ENCODE measurements at regions not wholly inside any gene's neighbourhood (a gene's known extent, or its start where the extent isn't known, plus 50 kb on each side); places are given as distances from the start of the nearest gene placed in this dataset.
"Not testable (repeated sequence)": the region's sequence is repeated elsewhere in the genome, so short reads cannot be mapped to it uniquely, and the experiment has no call there.

- DNase-seq (ENCODE audit: low read depth) = no peak
Observed at GRCh38 chr2:62330959-62331358, 135.0 kb downstream of the B3GNT2 start.

DNA sequence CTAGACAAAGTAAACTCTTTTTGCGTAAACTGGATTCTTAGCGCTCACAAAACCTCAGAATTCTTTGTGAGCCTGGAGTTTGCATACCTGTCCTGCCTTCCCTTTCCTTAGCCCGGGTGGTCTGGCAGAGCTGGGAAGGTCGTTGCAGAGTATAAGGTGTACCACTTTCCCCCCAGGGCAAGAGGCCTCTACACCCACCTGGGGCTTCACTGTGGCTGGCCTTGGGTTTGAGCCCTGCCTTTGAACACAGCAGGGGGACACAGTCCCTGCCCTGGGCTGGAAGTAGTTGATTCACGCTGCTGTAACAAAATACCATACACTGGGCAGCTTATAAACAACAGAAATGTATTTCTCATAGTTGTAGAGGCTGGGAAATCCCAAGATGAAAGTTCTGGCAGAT is 133.9 kb downstream of the B3GNT2 start:
- DNase-seq (ENCODE audit: low read depth) = no peak

DNA sequence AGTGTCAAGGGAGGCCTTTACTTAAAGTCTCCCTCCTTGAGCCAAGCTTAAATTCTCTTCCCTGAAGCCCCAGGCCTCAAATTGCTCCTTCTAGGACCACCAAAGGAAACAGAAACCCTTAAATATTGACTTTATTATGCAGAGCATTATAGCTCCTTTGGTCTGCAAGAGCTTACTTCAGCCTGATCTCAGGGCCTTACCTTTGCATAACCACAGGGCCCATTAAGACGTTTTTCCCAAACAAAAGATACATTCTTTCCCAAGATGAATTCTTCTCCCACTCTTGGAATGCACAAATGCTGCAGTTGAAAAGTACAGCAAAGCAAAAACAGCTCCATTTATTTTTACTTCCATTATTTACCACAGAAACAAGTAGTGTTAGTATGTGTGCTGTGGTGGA is 130.8 kb downstream of the B3GNT2 start:
- DNase-seq (ENCODE audit: low read depth) = no peak

DNA sequence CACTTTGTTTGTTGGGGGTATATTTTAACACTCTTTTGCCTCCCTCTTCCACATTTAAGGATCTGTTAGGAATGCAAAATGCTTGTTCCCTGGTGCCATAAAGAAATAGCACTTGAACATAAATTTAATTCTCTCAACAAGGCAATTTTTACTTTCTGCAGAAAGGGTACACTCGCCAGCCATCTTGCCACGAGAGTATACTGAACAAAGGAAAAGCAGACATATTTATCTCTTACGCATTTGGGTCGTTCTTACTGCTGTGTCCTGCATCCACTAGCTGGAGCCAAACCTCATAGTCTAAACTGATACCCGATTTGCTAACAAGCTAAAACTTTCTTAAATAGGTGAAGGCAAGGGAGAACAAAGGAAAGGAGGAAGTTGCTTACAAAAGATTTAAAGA is 129.5 kb downstream of the B3GNT2 start:
- no peak for DNase-seq (ENCODE audit: low read depth)

DNA sequence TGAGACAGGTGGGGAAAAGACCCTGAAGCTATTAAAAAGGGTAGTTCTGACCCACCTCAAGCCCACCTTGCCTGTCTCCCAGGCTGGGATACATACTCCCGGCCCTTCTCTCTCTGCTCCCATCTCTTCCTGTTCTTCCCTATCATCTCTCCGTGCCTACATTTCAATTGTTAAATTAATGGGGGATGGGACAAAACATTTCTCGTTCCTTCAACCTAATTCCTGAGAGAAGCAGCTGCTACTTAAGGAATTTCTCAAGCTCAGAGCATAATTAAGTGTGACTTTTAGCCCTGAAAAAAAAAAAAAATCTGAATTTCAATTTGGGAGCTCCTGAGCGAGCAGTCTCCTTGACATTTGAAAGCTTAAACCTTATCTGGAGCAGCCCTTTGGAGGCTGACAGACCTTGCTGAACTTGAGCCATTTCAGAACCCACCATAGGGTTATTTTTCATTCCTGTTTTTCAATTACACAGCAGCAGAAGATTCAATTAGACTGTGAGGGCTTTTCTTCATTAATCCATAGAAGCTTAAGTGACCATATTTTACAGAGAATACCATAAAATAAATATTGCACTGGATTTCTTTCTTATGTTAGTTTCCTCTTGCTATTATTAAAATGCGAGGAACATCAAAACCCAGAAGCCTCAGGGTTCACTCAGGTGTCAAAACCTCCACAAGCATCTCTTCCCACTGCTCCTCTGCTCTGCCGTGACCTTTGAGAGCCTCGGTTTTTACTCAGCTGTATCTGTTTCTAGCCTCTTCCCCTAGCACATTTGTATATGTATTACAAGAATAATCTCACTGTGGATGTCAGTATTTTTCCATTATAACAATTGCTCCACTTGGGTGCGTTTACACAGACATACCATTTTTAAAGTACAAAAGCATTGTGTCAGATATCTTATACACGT is 125.7 kb downstream of the B3GNT2 start:
- DNase-seq (ENCODE audit: low read depth) = no peak

- no peak for DNase-seq (ENCODE audit: low read depth)
Observed at GRCh38 chr2:62320657-62321357, 124.9 kb downstream of the B3GNT2 start.

GRCh38 chr2:62320137-62320536 is 124.2 kb downstream of the B3GNT2 start:
- DNase-seq (ENCODE audit: low read depth) = not testable (repeated sequence)

DNA sequence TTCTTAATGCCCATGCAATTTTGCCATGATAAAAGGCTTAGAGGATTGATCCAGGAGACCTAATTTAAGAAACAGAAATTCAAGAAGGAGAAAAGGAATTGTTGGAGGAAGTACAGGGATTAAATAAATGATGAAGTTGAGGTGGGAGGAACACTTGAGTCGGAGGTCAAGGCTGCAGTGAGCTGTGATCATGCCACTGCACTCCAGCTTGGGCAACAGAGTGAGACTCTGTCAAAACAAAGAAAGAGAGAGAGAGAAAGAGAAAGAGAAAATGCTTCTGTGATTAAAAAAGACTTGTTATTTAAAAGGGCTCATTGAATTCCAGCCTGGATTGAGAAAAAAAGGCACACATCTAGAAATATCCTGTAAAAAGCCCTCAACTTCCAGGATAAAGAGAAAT is 123.2 kb downstream of the B3GNT2 start:
- no peak for DNase-seq (ENCODE audit: low read depth)

- DNase-seq (ENCODE audit: low read depth) = no peak
Observed at GRCh38 chr2:62315476-62315875, 119.6 kb downstream of the B3GNT2 start.

GRCh38 chr2:62314291-62314690 is 118.4 kb downstream of the B3GNT2 start:
- no peak for DNase-seq (ENCODE audit: low read depth)

DNA sequence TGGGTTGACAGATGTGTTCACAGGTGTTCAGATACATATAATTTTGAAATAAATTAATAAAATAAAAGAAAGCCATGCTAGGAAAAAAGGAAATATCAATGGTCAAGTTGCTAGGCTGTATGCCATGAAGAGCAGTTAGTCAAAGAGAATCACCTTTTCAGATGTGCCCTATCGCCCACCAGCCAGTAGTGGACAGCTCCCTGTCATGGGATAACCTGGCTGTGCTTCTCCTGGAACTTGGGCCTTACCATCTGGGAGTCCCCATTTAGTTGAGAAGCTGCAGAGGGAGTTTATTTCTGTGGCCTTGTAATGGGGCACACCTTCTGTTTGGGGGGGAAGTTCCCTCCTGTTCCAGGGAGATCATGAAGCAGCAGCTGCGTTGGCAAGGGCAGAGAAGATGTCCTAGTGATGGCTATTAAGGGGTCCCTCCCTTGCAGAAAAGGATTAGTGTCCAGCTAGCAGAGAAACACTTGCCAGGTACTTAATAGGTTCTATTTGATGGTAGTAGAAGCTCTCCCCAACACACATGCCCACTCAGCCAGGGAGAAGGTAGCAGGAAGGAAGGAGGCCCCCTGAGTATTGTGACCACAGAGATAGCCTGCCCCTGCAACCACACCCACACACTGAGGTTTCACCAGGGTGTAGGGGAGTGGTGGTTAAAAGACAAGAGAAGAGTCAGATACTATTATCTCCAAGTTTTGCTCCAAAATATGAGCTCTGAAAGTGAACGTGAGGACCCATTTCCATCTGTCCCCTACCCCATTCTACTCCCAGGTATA is 117.7 kb downstream of the B3GNT2 start:
- no peak for DNase-seq (ENCODE audit: low read depth)

GRCh38 chr2:62309465-62310091 is 113.7 kb downstream of the B3GNT2 start:
- no peak for DNase-seq (ENCODE audit: low read depth)

GRCh38 chr2:62309081-62309464 is 113.2 kb downstream of the B3GNT2 start:
- DNase-seq (ENCODE audit: low read depth) = no peak

GRCh38 chr2:62307469-62308389 is 111.8 kb downstream of the B3GNT2 start:
- DNase-seq (ENCODE audit: low read depth) = no peak

DNA sequence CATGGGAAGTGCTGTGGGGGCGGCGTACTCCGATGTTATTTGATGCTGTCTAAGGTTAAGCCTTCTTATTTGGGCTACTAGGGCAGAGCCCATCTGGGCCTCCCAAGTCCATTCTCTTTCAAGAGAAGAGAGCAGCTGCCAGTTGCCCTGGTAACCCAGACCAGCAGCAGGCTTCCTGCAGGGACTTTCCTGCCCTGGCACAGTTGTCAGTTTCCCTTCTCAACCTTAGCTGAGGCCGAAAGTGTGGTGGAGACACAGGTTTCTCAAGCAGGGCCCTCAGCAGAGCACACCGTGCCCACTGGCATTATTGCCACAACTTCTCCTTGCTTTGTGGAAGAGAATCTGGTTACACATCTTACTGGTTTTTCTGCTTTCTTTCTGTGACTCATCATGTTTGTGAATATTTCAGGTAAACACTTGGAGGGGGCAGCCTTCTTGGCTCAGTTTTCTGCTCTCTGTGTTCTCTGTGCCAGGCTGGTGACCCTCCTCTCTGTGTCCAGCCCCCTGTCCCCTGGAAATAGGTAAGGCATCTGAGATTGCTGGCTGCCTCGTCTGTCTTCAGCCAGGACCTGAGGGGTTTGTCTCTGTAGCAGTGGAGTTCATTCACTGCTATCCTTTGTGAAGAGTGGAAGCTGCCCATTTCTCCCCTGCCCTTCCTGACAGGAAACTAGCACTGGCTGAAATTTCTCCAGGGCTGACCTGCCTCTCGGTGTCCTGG is 111.0 kb downstream of the B3GNT2 start:
- DNase-seq (ENCODE audit: low read depth) = no peak

GRCh38 chr2:62305421-62306176 is 109.7 kb downstream of the B3GNT2 start:
- DNase-seq (ENCODE audit: low read depth) = no peak

GRCh38 chr2:62304429-62305417 is 108.8 kb downstream of the B3GNT2 start:
- peak; percentile 88 for DNase-seq (ENCODE audit: low read depth)

DNA sequence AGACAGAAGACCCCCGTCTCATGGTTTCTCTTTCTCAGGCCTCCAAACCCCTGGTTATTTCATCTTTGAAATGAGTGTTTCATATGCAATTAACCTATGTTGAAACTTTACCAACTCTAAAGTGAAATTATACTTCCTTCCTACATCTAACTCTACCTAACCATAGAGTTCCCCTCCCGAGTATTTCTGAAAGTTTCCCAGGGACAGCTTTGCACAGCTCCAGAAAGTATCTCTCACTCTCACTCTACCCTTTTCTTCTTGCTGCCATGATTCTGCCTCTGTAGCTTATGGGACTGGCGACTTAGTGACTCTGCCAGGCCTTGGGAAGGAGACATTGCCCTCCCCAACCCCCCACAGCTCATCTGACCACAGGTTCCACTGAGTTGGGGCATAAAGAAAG is 107.9 kb downstream of the B3GNT2 start:
- DNase-seq (ENCODE audit: low read depth) = no peak
